NCI-H1930 (cell line): ENCODE measurements at regions not wholly inside any gene's neighbourhood (a gene's known extent, or its start where the extent isn't known, plus 50 kb on each side); places are given as distances from the start of the nearest gene placed in this dataset.

Experiments
- DNase-seq, 2 experiments: peaks; one replicate each; lab custom pipeline; 2025; lab: John Stamatoyannopoulos, UW

GRCh38 chr10:78366663-78367411, 333.2 kb downstream of the RPS24 start:
- DNase-seq, result no peak

- no peak for DNase-seq
Observed at GRCh38 chr10:78367751-78368150, 334.1 kb downstream of the RPS24 start.

- DNase-seq, result no peak
Observed at GRCh38 chr10:78371136-78371535, 337.5 kb downstream of the RPS24 start.

GRCh38 chr10:78372806-78373205, 339.1 kb downstream of the RPS24 start:
- DNase-seq, result no peak

- no peak for DNase-seq
Observed at GRCh38 chr10:78374331-78375028, 340.8 kb downstream of the RPS24 start.

- no peak for DNase-seq
Observed at GRCh38 chr10:78375854-78376785, 342.5 kb downstream of the RPS24 start.

GRCh38 chr10:78377356-78377755, 343.7 kb downstream of the RPS24 start:
- DNase-seq, result no peak

GRCh38 chr10:78378192-78378591, 344.5 kb downstream of the RPS24 start:
- DNase-seq, result no peak

GRCh38 chr10:78381107-78381506, 347.4 kb downstream of the RPS24 start:
- DNase-seq, result no peak

- DNase-seq, result no peak
Observed at GRCh38 chr10:78382047-78382446, 348.4 kb downstream of the RPS24 start.

GRCh38 chr10:78382772-78383171, 349.1 kb downstream of the RPS24 start:
- no peak for DNase-seq

GRCh38 chr10:78383378-78384048, 349.9 kb downstream of the RPS24 start:
- DNase-seq, result no peak

- no peak for DNase-seq
Observed at GRCh38 chr10:78384049-78384431, 350.4 kb downstream of the RPS24 start.

- DNase-seq, result no peak
Observed at GRCh38 chr10:78385599-78385998, 351.9 kb downstream of the RPS24 start.

GRCh38 chr10:78386509-78386908, 352.8 kb downstream of the RPS24 start:
- DNase-seq, result no peak

GRCh38 chr10:78388331-78389050, 354.8 kb downstream of the RPS24 start:
- no peak for DNase-seq

GRCh38 chr10:78389419-78389818, 355.8 kb downstream of the RPS24 start:
- DNase-seq, result no peak

GRCh38 chr10:78390051-78390450, 356.4 kb downstream of the RPS24 start:
- no peak for DNase-seq

GRCh38 chr10:78390817-78391216, 357.2 kb downstream of the RPS24 start:
- no peak for DNase-seq

GRCh38 chr10:78391585-78391984, 357.9 kb downstream of the RPS24 start:
- DNase-seq, result no peak

- DNase-seq, result no peak
Observed at GRCh38 chr10:78392197-78392596, 358.5 kb downstream of the RPS24 start.
